ENCODE measurements at regions not wholly inside any gene's neighbourhood (a gene's known extent, or its start where the extent isn't known, plus 50 kb on each side); places are given as distances from the start of the nearest gene placed in this dataset.

DNA sequence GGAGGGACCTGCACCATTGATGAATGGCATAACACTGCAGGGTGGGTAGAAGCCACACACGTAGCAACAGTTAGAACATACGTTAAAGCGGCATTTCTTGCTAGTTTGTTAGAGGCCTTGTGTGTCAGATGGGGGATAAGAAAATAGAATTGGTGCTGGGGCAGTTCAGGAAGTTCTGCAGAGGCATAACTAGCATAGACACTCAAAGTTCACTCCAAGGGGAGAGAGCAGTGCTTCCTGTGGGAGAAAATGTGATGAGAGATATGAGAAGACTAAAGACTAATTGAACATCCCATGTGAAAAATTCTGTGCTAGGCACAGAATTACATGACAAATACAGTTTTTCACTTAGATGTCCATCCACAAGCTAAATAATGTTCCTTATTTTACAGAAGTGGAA lies 327.1 kb downstream of the ZNF621 start:
- TF ChIP-seq, protein P1, sequence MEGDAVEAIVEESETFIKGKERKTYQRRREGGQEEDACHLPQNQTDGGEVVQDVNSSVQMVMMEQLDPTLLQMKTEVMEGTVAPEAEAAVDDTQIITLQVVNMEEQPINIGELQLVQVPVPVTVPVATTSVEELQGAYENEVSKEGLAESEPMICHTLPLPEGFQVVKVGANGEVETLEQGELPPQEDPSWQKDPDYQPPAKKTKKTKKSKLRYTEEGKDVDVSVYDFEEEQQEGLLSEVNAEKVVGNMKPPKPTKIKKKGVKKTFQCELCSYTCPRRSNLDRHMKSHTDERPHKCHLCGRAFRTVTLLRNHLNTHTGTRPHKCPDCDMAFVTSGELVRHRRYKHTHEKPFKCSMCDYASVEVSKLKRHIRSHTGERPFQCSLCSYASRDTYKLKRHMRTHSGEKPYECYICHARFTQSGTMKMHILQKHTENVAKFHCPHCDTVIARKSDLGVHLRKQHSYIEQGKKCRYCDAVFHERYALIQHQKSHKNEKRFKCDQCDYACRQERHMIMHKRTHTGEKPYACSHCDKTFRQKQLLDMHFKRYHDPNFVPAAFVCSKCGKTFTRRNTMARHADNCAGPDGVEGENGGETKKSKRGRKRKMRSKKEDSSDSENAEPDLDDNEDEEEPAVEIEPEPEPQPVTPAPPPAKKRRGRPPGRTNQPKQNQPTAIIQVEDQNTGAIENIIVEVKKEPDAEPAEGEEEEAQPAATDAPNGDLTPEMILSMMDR (optimal IDR thresholded peaks at IDR 0.05 in 1 of 3, IDR thresholded peaks at IDR 0.05 in 1 of 3, conservative IDR thresholded peaks at IDR 0.05 in 1 of 3; ENCODE audit: extremely low read depth in 1 of 3, insufficient read depth in 2 of 3, low read length in 3 of 3), result no peak
- TF ChIP-seq EZH2 (IDR thresholded peaks at IDR 0.05; ENCODE audit: low read length), result no peak

Measured in keratinocyte (primary cell).